Progenitor cell of endocrine pancreas (in vitro differentiated cells): ENCODE measurements at regions not wholly inside any gene's neighbourhood (a gene's known extent, or its start where the extent isn't known, plus 50 kb on each side); places are given as distances from the start of the nearest gene placed in this dataset.

Experiments
- DNase-seq: peaks from one replicate; pipeline ENCODE4 v3.0.0; 2021; ENCODE audit warnings: low spot score; ENCODE audit not compliant: unreplicated experiment
- H3K27ac Mint-ChIP-seq: 2 replicates; pipeline ENCODE4 v1.8.0; 2021; ENCODE audit warnings: mild to moderate bottlenecking, moderate library complexity, mixed read lengths
- H3K27me3 Mint-ChIP-seq: 2 replicates; pipeline ENCODE4 v1.8.0; 2021; ENCODE audit warnings: mixed read lengths
- H3K36me3 Mint-ChIP-seq: 2 replicates; pipeline ENCODE4 v1.8.0; 2022; ENCODE audit warnings: mixed read lengths; ENCODE audit not compliant: insufficient read depth
- H3K4me1 Mint-ChIP-seq: 2 replicates; pipeline ENCODE4 v1.8.0; 2021; ENCODE audit warnings: low read depth, mixed read lengths
- H3K4me3 Mint-ChIP-seq: 2 replicates; pipeline ENCODE4 v1.8.0; 2021; ENCODE audit warnings: low read depth, mild to moderate bottlenecking, moderate library complexity, mixed read lengths
- H3K9me3 Mint-ChIP-seq: 2 replicates; pipeline ENCODE4 v1.8.0; 2021; ENCODE audit warnings: low read depth, mixed read lengths
- CTCF ChIP-seq: fragments of 200-600 bp; sonication (generic); IDR thresholded peaks from one replicate; pipeline ENCODE4 v1.5.0; 2021; ENCODE audit warnings: antibody characterized with exemption, mild to moderate bottlenecking; ENCODE audit not compliant: unreplicated experiment

GRCh38 chr12:67759829-67760228 is 111.3 kb downstream of the DYRK2 start:
- no peak for DNase-seq
- Mint-ChIP-seq H3K4me1 (peaks cover 16% of the 10 kb centered on the region), H3K4me3 (no peak overlapping the region), H3K27me3 (peaks cover 2% of the 10 kb centered on the region), H3K36me3 (no peaks in the 10 kb centered on the region), H3K27ac (no peak overlapping the region), H3K9me3 (peaks cover 8% of the 10 kb centered on the region)
- TF ChIP-seq CTCF = no peak

- peaks cover 16% of the 10 kb centered on the region for H3K4me1 Mint-ChIP-seq
- DNase-seq = no peak
- peaks cover 4% of the 10 kb centered on the region for H3K27me3 Mint-ChIP-seq
- H3K4me3 Mint-ChIP-seq = no peak overlapping the region
- H3K36me3 Mint-ChIP-seq = no peaks in the 10 kb centered on the region
- TF ChIP-seq CTCF = no peak
- no peak overlapping the region for H3K27ac Mint-ChIP-seq
- H3K9me3 Mint-ChIP-seq = peaks cover 8% of the 10 kb centered on the region
Measured at GRCh38 chr12:67760586-67761275, 112.2 kb downstream of the DYRK2 start.

GRCh38 chr12:67761566-67761965 is 113.0 kb downstream of the DYRK2 start:
- H3K27ac Mint-ChIP-seq = no peak overlapping the region
- no peaks in the 10 kb centered on the region for H3K36me3 Mint-ChIP-seq
- peaks cover 4% of the 10 kb centered on the region for H3K27me3 Mint-ChIP-seq
- H3K4me1 Mint-ChIP-seq = peaks cover 16% of the 10 kb centered on the region
- peaks cover 8% of the 10 kb centered on the region for H3K9me3 Mint-ChIP-seq
- TF ChIP-seq CTCF = no peak
- H3K4me3 Mint-ChIP-seq = no peak overlapping the region
- DNase-seq = no peak

GRCh38 chr12:67764055-67764454 is 115.5 kb downstream of the DYRK2 start:
- Mint-ChIP-seq H3K9me3 (peaks cover 8% of the 10 kb centered on the region), H3K27me3 (peaks cover 4% of the 10 kb centered on the region)
- TF ChIP-seq CTCF = no peak

GRCh38 chr12:67764946-67765619 is 116.5 kb downstream of the DYRK2 start:
- H3K4me3 Mint-ChIP-seq = no peak overlapping the region
- H3K27me3 Mint-ChIP-seq = peaks cover 4% of the 10 kb centered on the region
- H3K9me3 Mint-ChIP-seq = peaks cover 5% of the 10 kb centered on the region
- DNase-seq = no peak
- peaks cover 10% of the 10 kb centered on the region for H3K4me1 Mint-ChIP-seq
- TF ChIP-seq CTCF = no peak
- no peak overlapping the region for H3K27ac Mint-ChIP-seq
- no peaks in the 10 kb centered on the region for H3K36me3 Mint-ChIP-seq

More at GRCh38 chr12:67764055-67764454, 115.5 kb downstream of the DYRK2 start:
- Mint-ChIP-seq H3K4me1 (peaks cover 16% of the 10 kb centered on the region), H3K36me3 (no peaks in the 10 kb centered on the region), H3K4me3 (no peak overlapping the region), H3K27ac (no peak overlapping the region)
- no peak for DNase-seq
